ENCODE measurements at regions not wholly inside any gene's neighbourhood (a gene's known extent, or its start where the extent isn't known, plus 50 kb on each side); places are given as distances from the start of the nearest gene placed in this dataset.

GRCh38 chr10:111545861-111546605 lies 469.2 kb downstream of the ADRA2A start:
- ATAC-seq (ENCODE audit: low read depth) (no peak), DNase-seq (no peak)
- no peak overlapping the region for H3K18ac ChIP-seq (ENCODE audit: low read depth, low read length)
- H3K4me2 ChIP-seq (ENCODE audit: low read depth, low read length): no peak overlapping the region
- no peak overlapping the region for H2AFZ ChIP-seq (replicated peaks; ENCODE audit: low read length, poor library complexity)
- no peaks in the 10 kb centered on the region for H3K36me3 ChIP-seq (ENCODE audit: control insufficient read depth, insufficient read depth, low read length)
- no peak overlapping the region for H4K91ac ChIP-seq (ENCODE audit: insufficient read depth, low read depth, low read length)
- dilution Hi-C loops (cut with HindIII; ENCODE audit: low sequenced_read_pairs, unreplicated experiment) (no loop called here), in situ Hi-C loops (cut with MboI; ENCODE audit: low sequenced_read_pairs) (no loop called here), intact Hi-C loops (cut with micrococcal nuclease) (no loop called here)
- H3K4me3 ChIP-seq (ENCODE audit: insufficient read depth, low read depth, low read length): no peak overlapping the region
- no peak overlapping the region for H3K4ac ChIP-seq (ENCODE audit: low read depth, low read length)
- H4K20me1 ChIP-seq (ENCODE audit: insufficient read depth, low read length): no peaks in the 10 kb centered on the region
- no peak overlapping the region for H3K27ac ChIP-seq (ENCODE audit: insufficient read depth, low read length)
- no peak overlapping the region for H2AK5ac ChIP-seq (ENCODE audit: low read depth, low read length)
- peaks cover 7% of the 10 kb centered on the region for H3K9me3 ChIP-seq (ENCODE audit: control insufficient read depth, insufficient read depth, low read length)
- H2BK15ac ChIP-seq (ENCODE audit: low read depth, low read length): no peak overlapping the region
- no peak overlapping the region for H2BK5ac ChIP-seq (ENCODE audit: low read depth, low read length, poor library complexity, severe bottlenecking)
- no peaks in the 10 kb centered on the region for H3K9me1 ChIP-seq (ENCODE audit: insufficient read depth, low read length)
- CTCF ChIA-PET: no interaction called here
- H3K23ac ChIP-seq (ENCODE audit: low read depth, low read length): no peak overlapping the region
- H3K27me3 ChIP-seq (ENCODE audit: control insufficient read depth, insufficient read depth, low read length): no peaks in the 10 kb centered on the region
- no peaks in the 10 kb centered on the region for H3K79me1 ChIP-seq (ENCODE audit: low read depth in 1 of 2, low read length in 2 of 2)
- POLR2A ChIA-PET (ENCODE audit: unreplicated experiment): no interaction called here
- no peak overlapping the region for H3K9ac ChIP-seq (ENCODE audit: low read depth, low read length)
- H2AK9ac ChIP-seq (replicated peaks; ENCODE audit: low read depth, low read length, poor library complexity): no peak overlapping the region
- no peak overlapping the region for H2BK20ac ChIP-seq (ENCODE audit: low read depth, low read length)
- H3K14ac ChIP-seq (replicated peaks; ENCODE audit: low read depth, low read length): no peak overlapping the region
- no peak overlapping the region for H4K8ac ChIP-seq (ENCODE audit: low read depth in 2 of 2, low read length in 2 of 2)
- TF ChIP-seq MAZ (IDR thresholded peaks at IDR 0.05; ENCODE audit: borderline replicate concordance, low read depth, low read length) (no peak), CEBPB (IDR thresholded peaks at IDR 0.05; ENCODE audit: low read depth, low read length) (no peak), RCOR1 (IDR thresholded peaks at IDR 0.05; ENCODE audit: insufficient replicate concordance, low read length) (no peak), MAFK (IDR thresholded peaks at IDR 0.05; ENCODE audit: low read depth, low read length) (no peak), ELK1 (IDR thresholded peaks at IDR 0.05; ENCODE audit: borderline replicate concordance, low read depth, low read length) (no peak), SMC3 (IDR thresholded peaks at IDR 0.05; ENCODE audit: low read depth, low read length) (no peak), CHD1 (IDR thresholded peaks at IDR 0.05; ENCODE audit: low read depth, low read length) (no peak), FOS (IDR thresholded peaks at IDR 0.05; ENCODE audit: low read depth, low read length) (no peak), USF2 (IDR thresholded peaks at IDR 0.05; ENCODE audit: low read depth, low read length) (no peak), NFE2L2 (IDR thresholded peaks at IDR 0.05; ENCODE audit: low read depth, low read length) (no peak), MXI1 (IDR thresholded peaks at IDR 0.05; ENCODE audit: borderline replicate concordance, low read depth, low read length) (no peak), RAD21 (IDR thresholded peaks at IDR 0.05; ENCODE audit: low read length) (no peak)
- H2BK120ac ChIP-seq (ENCODE audit: low read depth, low read length): no peak overlapping the region
- H3K4me1 ChIP-seq (ENCODE audit: control insufficient read depth, insufficient read depth, low read length): no peaks in the 10 kb centered on the region
- BruUV-seq (replicated peaks): no TSS peak
- H3K56ac ChIP-seq (ENCODE audit: extremely low read depth, insufficient read depth, low read length): no peak overlapping the region
- H4K5ac ChIP-seq (ENCODE audit: low read depth, low read length): no peak overlapping the region
- WGBS, 2 experiments (ENCODE audit: extremely low coverage in 2 of 2, insufficient read length in 1 of 2): 20% methylated on average over 1 of the region's 4 CpGs; no CpG with 5 or more reads in 1 of the 2 experiments
